SIG-M5 treated with dmso at 0.1 percent for 504 hours (cell line): ENCODE measurements at regions not wholly inside any gene's neighbourhood (a gene's known extent, or its start where the extent isn't known, plus 50 kb on each side); places are given as distances from the start of the nearest gene placed in this dataset.

Experiments
- DNase-seq: peaks from one replicate; lab custom pipeline; 2025; ENCODE audit not compliant: unreplicated experiment; lab: John Stamatoyannopoulos, UW

DNA sequence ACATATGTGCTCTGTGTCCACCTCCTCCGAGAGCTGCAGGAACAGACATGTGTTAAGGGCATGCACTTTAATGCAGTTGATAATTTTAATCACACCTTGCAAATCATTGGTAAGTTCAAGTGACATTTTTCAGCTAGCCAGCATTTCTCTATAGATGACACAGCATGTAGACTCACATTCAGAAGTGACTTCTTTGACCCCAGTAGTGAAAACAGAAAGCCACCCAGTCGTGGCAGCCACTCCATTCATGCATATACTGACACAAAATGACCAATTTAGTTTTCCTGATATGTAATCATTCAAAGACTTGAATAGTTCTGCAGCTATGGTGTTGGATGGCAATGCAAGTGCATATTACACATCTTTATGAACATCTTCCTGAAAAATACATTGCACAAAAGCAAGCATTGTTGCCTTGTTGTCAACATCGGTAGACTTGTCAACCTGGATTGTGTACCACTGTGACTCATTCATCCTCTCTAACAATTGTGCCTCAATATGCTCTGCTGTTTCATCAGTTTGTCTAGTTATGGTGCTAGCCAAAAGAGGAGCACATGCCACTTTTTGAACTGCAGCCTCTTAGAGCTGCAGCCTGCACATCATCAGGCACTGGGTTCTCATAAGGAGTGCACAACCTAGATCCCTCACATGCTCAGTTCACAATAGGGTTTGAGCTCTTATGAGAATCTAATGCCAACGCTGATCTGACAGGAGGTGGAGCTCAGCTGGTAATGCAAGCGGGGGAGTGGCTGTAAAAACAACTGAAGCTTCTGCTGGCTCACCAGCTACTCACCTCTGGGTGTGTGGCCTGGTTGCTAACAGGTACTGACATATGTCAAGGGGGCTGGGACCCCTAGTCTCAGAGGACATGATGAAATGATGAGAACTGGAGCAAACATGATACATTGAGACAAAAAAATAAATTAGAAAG is 622.0 kb downstream of the PYDC2 start:
- DNase-seq = no peak
